HEK293T (cell line): ENCODE measurements at regions not wholly inside any gene's neighbourhood (a gene's known extent, or its start where the extent isn't known, plus 50 kb on each side); places are given as distances from the start of the nearest gene placed in this dataset.

Experiments
- ELF4 ChIP-seq: fragments of 450-650 bp; IDR thresholded peaks from 2 replicates; pipeline ENCODE4 v1.6.1; 2017; ENCODE audit warnings: antibody characterized with exemption
- FOXM1 ChIP-seq: fragments of 450-650 bp; IDR thresholded peaks from 2 replicates; pipeline ENCODE4 v1.6.1; 2017; ENCODE audit warnings: mild to moderate bottlenecking, borderline replicate concordance
- SUZ12 ChIP-seq: fragments of 450-650 bp; IDR thresholded peaks from 2 replicates; pipeline ENCODE4 v1.6.1; 2016; ENCODE audit warnings: mild to moderate bottlenecking
- TF ChIP-seq, protein P1 (sequence below): fragments of 450-650 bp; IDR thresholded peaks from 2 replicates; pipeline ENCODE4 v1.6.1; 2016

DNA sequence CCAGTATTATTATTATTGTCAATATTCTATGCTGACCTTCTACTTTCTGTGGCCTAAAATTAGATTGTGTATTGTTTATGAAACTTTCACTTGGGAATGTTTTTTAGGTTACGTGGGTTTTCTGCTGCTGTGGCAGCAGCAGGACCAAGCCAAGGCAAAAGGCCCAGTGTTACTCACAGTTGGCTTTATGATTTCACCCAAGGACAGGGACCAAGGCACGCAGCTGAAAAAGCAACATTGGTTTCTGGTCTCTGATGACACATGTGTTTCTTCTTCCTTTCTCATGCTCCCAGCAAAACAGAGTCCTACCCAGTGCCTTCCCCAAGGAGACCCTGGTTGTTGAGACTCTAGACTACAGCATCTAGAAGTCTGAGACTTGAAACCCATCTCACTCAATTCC is 413.7 kb downstream of the SETD4 start:
- TF ChIP-seq FOXM1 (no peak), ELF4 (no peak), SUZ12 (no peak)
- TF ChIP-seq, protein P1, sequence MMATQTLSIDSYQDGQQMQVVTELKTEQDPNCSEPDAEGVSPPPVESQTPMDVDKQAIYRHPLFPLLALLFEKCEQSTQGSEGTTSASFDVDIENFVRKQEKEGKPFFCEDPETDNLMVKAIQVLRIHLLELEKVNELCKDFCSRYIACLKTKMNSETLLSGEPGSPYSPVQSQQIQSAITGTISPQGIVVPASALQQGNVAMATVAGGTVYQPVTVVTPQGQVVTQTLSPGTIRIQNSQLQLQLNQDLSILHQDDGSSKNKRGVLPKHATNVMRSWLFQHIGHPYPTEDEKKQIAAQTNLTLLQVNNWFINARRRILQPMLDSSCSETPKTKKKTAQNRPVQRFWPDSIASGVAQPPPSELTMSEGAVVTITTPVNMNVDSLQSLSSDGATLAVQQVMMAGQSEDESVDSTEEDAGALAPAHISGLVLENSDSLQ: no peak
